Neural cell (in vitro differentiated cells): ENCODE measurements at regions not wholly inside any gene's neighbourhood (a gene's known extent, or its start where the extent isn't known, plus 50 kb on each side); places are given as distances from the start of the nearest gene placed in this dataset.

Source experiments
- H2AFZ ChIP-seq: fragments of 200-600, 300-800 bp; sonication (generic), shearing (Covaris generic); 2 replicates; pipeline ENCODE4 v1.6.0; 2014; ENCODE audit warnings: low read depth, mild to moderate bottlenecking, antibody characterized with exemption, low read length, moderate library complexity
- H3F3A ChIP-seq: fragments of 200-600 bp; shearing (Covaris generic); 2 replicates; pipeline ENCODE4 v1.6.1; 2016; ENCODE audit warnings: mild to moderate bottlenecking, moderate library complexity, mixed read lengths, antibody characterized with exemption, low read length; ENCODE audit not compliant: insufficient read depth, poor library complexity, severe bottlenecking
- H3K27ac ChIP-seq: fragments of 200-600, 300-800 bp; sonication (generic), shearing (Covaris generic); 2 replicates; pipeline ENCODE4 v1.5.1; 2014; ENCODE audit warnings: mild to moderate bottlenecking, low read length, moderate library complexity
- H3K27me3 ChIP-seq: fragments of 300-800, 200-600 bp; sonication (generic), shearing (Covaris generic); 2 replicates; pipeline ENCODE4 v1.6.0; 2014; ENCODE audit warnings: mild to moderate bottlenecking, low read depth, low read length, moderate library complexity; ENCODE audit not compliant: insufficient read depth
- H3K36me3 ChIP-seq: fragments of 300-800, 200-600 bp; sonication (generic), shearing (Covaris generic); 2 replicates; pipeline ENCODE4 v1.5.1; 2014; ENCODE audit warnings: mild to moderate bottlenecking, antibody characterized with exemption, low read length, moderate library complexity; ENCODE audit not compliant: insufficient read depth
- H3K4me2 ChIP-seq: fragments of 300-800, 200-600 bp; sonication (generic), shearing (Covaris generic); 2 replicates; pipeline ENCODE4 v1.6.0; 2014; ENCODE audit warnings: mild to moderate bottlenecking, low read length
- H3K4me3 ChIP-seq: fragments of 300-800, 200-600 bp; sonication (generic), shearing (Covaris generic); 2 replicates; pipeline ENCODE4 v1.5.1; 2014; ENCODE audit warnings: mild to moderate bottlenecking, low read length, moderate library complexity
- H3K79me2 ChIP-seq: fragments of 200-600 bp; shearing (Covaris generic); replicated peaks from 2 replicates; pipeline ENCODE4 v1.6.0; 2014; ENCODE audit warnings: mild to moderate bottlenecking, low read length, moderate library complexity; ENCODE audit not compliant: insufficient read depth
- H3K9ac ChIP-seq: fragments of 300-800, 200-600 bp; sonication (generic), shearing (Covaris generic); 2 replicates; pipeline ENCODE4 v1.6.1; 2016; ENCODE audit warnings: mild to moderate bottlenecking, low read length, mixed read lengths
- H3K9me2 ChIP-seq: fragments of 200-600 bp; shearing (Covaris generic); 2 replicates; pipeline ENCODE4 v1.6.1; 2016; ENCODE audit warnings: mild to moderate bottlenecking, low read length, mixed read lengths; ENCODE audit not compliant: insufficient read depth
- H3K9me3 ChIP-seq: fragments of 200-600, 300-800 bp; sonication (generic), shearing (Covaris generic); 2 replicates; pipeline ENCODE4 v1.6.1; 2016; ENCODE audit warnings: mild to moderate bottlenecking, mixed run types, low read length, moderate library complexity, mixed read lengths
- H4K20me1 ChIP-seq: fragments of 200-600 bp; shearing (Covaris generic); 2 replicates; pipeline ENCODE4 v1.6.1; 2016; ENCODE audit warnings: mild to moderate bottlenecking, mixed run types; ENCODE audit not compliant: insufficient read depth
- EP300 ChIP-seq: fragments of 450-650 bp; conservative IDR thresholded peaks from 2 replicates; pipeline ENCODE4 v1.6.1; 2014; ENCODE audit warnings: antibody characterized with exemption, mild to moderate bottlenecking, moderate library complexity; ENCODE audit not compliant: poor library complexity, severe bottlenecking
- EZH2 ChIP-seq: fragments of 200-600, 300-800 bp; shearing (Covaris generic), sonication (generic); IDR thresholded peaks from 2 replicates; pipeline ENCODE4 v1.6.1; 2014; ENCODE audit warnings: antibody characterized with exemption, low read length, borderline replicate concordance, mild to moderate bottlenecking; ENCODE audit not compliant: insufficient read depth, poor library complexity, severe bottlenecking
- MXI1 ChIP-seq: fragments of 450-650 bp; conservative IDR thresholded peaks from 2 replicates; pipeline ENCODE4 v1.6.1; 2014; ENCODE audit warnings: antibody characterized with exemption, mild to moderate bottlenecking; ENCODE audit not compliant: poor library complexity, severe bottlenecking
- POLR2AphosphoS5 ChIP-seq: IDR thresholded peaks from 2 replicates; pipeline ENCODE4 v1.6.1; 2012
- RAD21 ChIP-seq: fragments of 450-650 bp; conservative IDR thresholded peaks from 2 replicates; pipeline ENCODE4 v1.6.1; 2014; ENCODE audit warnings: antibody characterized with exemption, mild to moderate bottlenecking, moderate library complexity
- SMC3 ChIP-seq: fragments of 450-650 bp; conservative IDR thresholded peaks from 2 replicates; pipeline ENCODE4 v1.6.1; 2014; ENCODE audit warnings: antibody characterized with exemption, mild to moderate bottlenecking, moderate library complexity; ENCODE audit not compliant: poor library complexity
- TAF1 ChIP-seq: IDR thresholded peaks from 2 replicates; pipeline ENCODE4 v1.6.1; 2012; ENCODE audit warnings: low read depth
- TF ChIP-seq, protein P1 (sequence below): IDR thresholded peaks from 2 replicates; pipeline ENCODE4 v1.6.1; 2012; ENCODE audit warnings: borderline replicate concordance
- TF ChIP-seq, protein P2 (sequence below): fragments of 450-650 bp; IDR thresholded peaks from 2 replicates; pipeline ENCODE4 v1.5.1; 2014; ENCODE audit warnings: antibody characterized with exemption, mild to moderate bottlenecking, moderate library complexity; ENCODE audit not compliant: poor library complexity, severe bottlenecking

DNA sequence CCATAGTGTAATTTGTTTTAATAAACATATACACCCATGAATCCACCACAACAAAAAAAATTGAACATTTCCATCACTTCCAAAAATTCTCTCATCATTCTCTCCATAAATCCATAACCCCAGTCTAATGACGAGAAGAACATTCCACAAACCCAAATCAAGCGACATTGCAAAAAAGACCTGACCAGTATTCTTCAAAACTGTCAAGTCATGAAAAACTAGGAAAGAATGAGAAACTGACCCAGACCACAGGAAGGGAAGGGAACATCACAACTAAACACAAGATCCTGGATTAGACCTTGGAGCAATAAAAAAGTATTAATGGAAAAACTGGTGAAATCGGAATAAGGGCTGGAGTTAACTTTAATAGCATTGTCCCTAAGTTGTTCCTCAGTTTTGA, 141.3 kb upstream of the SLC35G4 start:
- no peaks in the 10 kb centered on the region for H4K20me1 ChIP-seq
- no peak overlapping the region for H2AFZ ChIP-seq
- TF ChIP-seq MXI1 (no peak), POLR2AphosphoS5 (no peak), RAD21 (no peak), TAF1 (no peak), SMC3 (no peak), EZH2 (no peak), EP300 (no peak)
- TF ChIP-seq, protein P1, sequence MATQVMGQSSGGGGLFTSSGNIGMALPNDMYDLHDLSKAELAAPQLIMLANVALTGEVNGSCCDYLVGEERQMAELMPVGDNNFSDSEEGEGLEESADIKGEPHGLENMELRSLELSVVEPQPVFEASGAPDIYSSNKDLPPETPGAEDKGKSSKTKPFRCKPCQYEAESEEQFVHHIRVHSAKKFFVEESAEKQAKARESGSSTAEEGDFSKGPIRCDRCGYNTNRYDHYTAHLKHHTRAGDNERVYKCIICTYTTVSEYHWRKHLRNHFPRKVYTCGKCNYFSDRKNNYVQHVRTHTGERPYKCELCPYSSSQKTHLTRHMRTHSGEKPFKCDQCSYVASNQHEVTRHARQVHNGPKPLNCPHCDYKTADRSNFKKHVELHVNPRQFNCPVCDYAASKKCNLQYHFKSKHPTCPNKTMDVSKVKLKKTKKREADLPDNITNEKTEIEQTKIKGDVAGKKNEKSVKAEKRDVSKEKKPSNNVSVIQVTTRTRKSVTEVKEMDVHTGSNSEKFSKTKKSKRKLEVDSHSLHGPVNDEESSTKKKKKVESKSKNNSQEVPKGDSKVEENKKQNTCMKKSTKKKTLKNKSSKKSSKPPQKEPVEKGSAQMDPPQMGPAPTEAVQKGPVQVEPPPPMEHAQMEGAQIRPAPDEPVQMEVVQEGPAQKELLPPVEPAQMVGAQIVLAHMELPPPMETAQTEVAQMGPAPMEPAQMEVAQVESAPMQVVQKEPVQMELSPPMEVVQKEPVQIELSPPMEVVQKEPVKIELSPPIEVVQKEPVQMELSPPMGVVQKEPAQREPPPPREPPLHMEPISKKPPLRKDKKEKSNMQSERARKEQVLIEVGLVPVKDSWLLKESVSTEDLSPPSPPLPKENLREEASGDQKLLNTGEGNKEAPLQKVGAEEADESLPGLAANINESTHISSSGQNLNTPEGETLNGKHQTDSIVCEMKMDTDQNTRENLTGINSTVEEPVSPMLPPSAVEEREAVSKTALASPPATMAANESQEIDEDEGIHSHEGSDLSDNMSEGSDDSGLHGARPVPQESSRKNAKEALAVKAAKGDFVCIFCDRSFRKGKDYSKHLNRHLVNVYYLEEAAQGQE = no peak
- TF ChIP-seq, protein P2, sequence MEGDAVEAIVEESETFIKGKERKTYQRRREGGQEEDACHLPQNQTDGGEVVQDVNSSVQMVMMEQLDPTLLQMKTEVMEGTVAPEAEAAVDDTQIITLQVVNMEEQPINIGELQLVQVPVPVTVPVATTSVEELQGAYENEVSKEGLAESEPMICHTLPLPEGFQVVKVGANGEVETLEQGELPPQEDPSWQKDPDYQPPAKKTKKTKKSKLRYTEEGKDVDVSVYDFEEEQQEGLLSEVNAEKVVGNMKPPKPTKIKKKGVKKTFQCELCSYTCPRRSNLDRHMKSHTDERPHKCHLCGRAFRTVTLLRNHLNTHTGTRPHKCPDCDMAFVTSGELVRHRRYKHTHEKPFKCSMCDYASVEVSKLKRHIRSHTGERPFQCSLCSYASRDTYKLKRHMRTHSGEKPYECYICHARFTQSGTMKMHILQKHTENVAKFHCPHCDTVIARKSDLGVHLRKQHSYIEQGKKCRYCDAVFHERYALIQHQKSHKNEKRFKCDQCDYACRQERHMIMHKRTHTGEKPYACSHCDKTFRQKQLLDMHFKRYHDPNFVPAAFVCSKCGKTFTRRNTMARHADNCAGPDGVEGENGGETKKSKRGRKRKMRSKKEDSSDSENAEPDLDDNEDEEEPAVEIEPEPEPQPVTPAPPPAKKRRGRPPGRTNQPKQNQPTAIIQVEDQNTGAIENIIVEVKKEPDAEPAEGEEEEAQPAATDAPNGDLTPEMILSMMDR = no peak
- H3K79me2 ChIP-seq = no peaks in the 10 kb centered on the region
- H3K9me2 ChIP-seq = no peaks in the 10 kb centered on the region
- no peak overlapping the region for H3K4me3 ChIP-seq
- H3K27me3 ChIP-seq = no peaks in the 10 kb centered on the region
- H3K9me3 ChIP-seq = no peaks in the 10 kb centered on the region
- no peak overlapping the region for H3K27ac ChIP-seq
- no peaks in the 10 kb centered on the region for H3F3A ChIP-seq
- no peak overlapping the region for H3K9ac ChIP-seq
- H3K36me3 ChIP-seq = no peaks in the 10 kb centered on the region
- H3K4me2 ChIP-seq = no peak overlapping the region

DNA sequence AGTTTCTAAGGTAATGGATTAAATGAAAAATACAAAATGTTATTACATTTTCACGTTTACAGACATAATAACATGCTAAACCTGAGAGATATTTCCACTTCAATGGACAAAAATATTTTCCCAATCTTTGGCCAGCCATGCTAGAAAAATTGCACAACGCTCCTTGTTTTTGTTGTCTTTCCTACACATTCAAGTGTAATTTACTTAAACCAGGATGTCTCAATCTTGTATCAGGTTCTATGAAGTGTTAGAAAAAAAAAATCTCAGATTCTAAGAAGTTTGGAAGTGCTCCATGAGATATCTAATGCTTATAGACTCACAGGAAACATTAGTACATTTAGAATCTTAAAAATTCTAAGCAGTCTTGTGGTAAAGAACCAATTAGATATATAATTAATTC, 141.8 kb upstream of the SLC35G4 start:
- H3K27ac ChIP-seq = no peak overlapping the region
- H3F3A ChIP-seq = no peaks in the 10 kb centered on the region
- H4K20me1 ChIP-seq = no peaks in the 10 kb centered on the region
- TF ChIP-seq RAD21 (no peak), POLR2AphosphoS5 (no peak), EP300 (no peak), MXI1 (no peak), TAF1 (no peak), SMC3 (no peak), EZH2 (no peak)
- TF ChIP-seq, protein P1 = no peak
- TF ChIP-seq, protein P2 = no peak
- no peak overlapping the region for H3K9ac ChIP-seq
- no peaks in the 10 kb centered on the region for H3K9me3 ChIP-seq
- no peaks in the 10 kb centered on the region for H3K79me2 ChIP-seq
- no peaks in the 10 kb centered on the region for H3K27me3 ChIP-seq
- H3K4me3 ChIP-seq = no peak overlapping the region
- H3K4me2 ChIP-seq = no peak overlapping the region
- H2AFZ ChIP-seq = no peak overlapping the region
- H3K36me3 ChIP-seq = no peaks in the 10 kb centered on the region
- H3K9me2 ChIP-seq = no peaks in the 10 kb centered on the region
